BLaER1 treated with 17β-estradiol and CSF1 and Interleukin-3, amounts not matched to agents 10 nM and 100 nM (cell line): ENCODE measurements at regions not wholly inside any gene's neighbourhood (a gene's known extent, or its start where the extent isn't known, plus 50 kb on each side); places are given as distances from the start of the nearest gene placed in this dataset.

ENCODE experiments used
- H3K27ac ChIP-seq, 11 experiments: shearing (Covaris generic); formaldehyde crosslinking; 2 replicates each; pipeline ENCODE4 v1.8.1; 2022
- H3K27me3 ChIP-seq, 11 experiments: shearing (Covaris generic); formaldehyde crosslinking; 2 replicates each; pipeline ENCODE4 v1.8.1; 2022
- H3K36me3 ChIP-seq, 11 experiments: shearing (Covaris generic); formaldehyde crosslinking; 2 replicates each; pipeline ENCODE4 v1.8.1; 2022
- H3K4me1 ChIP-seq, 10 experiments: shearing (Covaris generic); formaldehyde crosslinking; 2 replicates each; pipeline ENCODE4 v1.8.1; 2022
- H3K4me2 ChIP-seq, 11 experiments: shearing (Covaris generic); formaldehyde crosslinking; 2 replicates each; pipeline ENCODE4 v1.8.1; 2022
- H3K4me3 ChIP-seq, 10 experiments: shearing (Covaris generic); formaldehyde crosslinking; 2 replicates each; pipeline ENCODE4 v1.8.1; 2022
- H3K9ac ChIP-seq, 11 experiments: shearing (Covaris generic); formaldehyde crosslinking; 2 replicates each; pipeline ENCODE4 v1.8.1; 2022
- H3K9me3 ChIP-seq, 11 experiments: shearing (Covaris generic); formaldehyde crosslinking; replicated peaks in 1 of 11; 2 replicates each; pipeline ENCODE4 v1.8.1; 2022
- H4K20me1 ChIP-seq, 11 experiments: shearing (Covaris generic); formaldehyde crosslinking; 2 replicates each; pipeline ENCODE4 v1.8.1; 2022
- Cebpa-rat ChIP-seq, 11 experiments: shearing (Covaris generic); IDR thresholded peaks; 2 replicates each; pipeline ENCODE4 v1.8.1; 2022

DNA sequence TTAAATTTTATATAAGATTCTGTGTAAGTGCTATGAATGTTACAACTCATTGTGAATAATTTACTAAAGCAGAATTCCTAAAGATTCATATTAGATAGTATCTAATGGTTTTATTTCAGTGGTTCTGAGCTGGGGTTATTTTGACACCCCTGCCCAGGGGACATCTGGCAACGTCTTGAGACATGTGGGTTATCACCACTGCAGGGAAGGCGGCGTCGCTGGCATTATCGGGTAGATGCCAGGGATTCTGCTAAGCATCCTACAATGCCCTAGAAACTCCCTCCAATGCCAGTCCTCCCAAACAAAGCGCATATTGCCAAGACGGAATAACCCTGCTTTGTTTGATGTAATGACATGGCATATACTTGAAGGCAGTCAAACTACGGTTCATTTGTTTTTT lies 372.3 kb upstream of the ZFHX3 start:
- H3K27ac ChIP-seq, result no peak overlapping the region
- no peaks in the 10 kb centered on the region for H3K4me1 ChIP-seq
- no peak overlapping the region for H3K4me3 ChIP-seq
- no peak overlapping the region for H3K9ac ChIP-seq
- no peaks in the 10 kb centered on the region for H3K27me3 ChIP-seq
- no peaks in the 10 kb centered on the region for H3K9me3 ChIP-seq
- H3K36me3 ChIP-seq, result no peaks in the 10 kb centered on the region
- H4K20me1 ChIP-seq, result no peaks in the 10 kb centered on the region
- H3K4me2 ChIP-seq, result no peak overlapping the region
- TF ChIP-seq Cebpa-rat (IDR thresholded peaks at IDR 0.05), result no peak

DNA sequence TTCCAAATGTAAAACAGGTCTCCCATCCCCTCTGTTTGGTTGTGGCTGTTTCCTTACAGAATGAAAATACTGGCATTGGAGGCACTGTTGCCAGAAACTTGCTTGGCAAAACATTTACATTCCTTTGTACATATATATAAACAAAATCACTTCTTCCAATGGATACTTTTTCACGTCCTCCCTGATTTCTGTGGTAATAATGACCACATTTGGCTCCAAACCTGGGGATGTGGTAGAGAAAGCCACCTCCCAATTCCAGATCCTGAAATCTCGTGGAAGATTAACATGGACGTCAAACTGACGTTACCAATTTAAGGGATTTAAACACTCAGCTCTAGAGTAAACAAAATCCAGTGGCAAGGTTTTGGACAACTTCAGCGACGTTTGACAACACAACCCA lies 370.8 kb upstream of the ZFHX3 start:
- H3K27ac ChIP-seq, result no peak overlapping the region
- no peak overlapping the region for H3K4me3 ChIP-seq
- no peaks in the 10 kb centered on the region for H3K4me1 ChIP-seq
- no peaks in the 10 kb centered on the region for H3K36me3 ChIP-seq
- H3K9ac ChIP-seq, result no peak overlapping the region
- H3K9me3 ChIP-seq, result no peaks in the 10 kb centered on the region
- TF ChIP-seq Cebpa-rat (IDR thresholded peaks at IDR 0.05), result no peak
- H3K4me2 ChIP-seq, result no peak overlapping the region
- H4K20me1 ChIP-seq, result no peaks in the 10 kb centered on the region
- H3K27me3 ChIP-seq, result no peaks in the 10 kb centered on the region

DNA sequence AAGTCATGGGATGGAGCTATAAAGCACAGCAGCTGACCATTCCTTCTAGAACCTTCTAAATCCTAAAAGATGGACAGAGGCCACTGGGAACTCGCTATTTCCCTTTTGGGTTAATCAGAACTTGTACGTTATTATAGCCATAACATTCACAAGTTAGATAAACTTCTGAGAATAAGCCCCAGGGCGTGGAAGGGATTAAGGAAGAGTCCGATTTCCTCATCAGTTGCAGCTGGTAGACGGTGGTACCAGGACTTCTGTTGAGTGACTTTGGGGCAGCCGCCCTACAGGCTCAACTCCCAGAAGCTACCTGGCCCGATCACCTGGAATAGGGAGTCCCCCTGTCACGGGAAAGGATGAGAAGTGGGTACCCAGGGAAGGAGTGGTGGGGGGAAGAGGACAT lies 370.1 kb upstream of the ZFHX3 start:
- Histone ChIP-seq H3K9me3 (no peaks in the 10 kb centered on the region), H4K20me1 (no peaks in the 10 kb centered on the region), H3K9ac (no peak overlapping the region), H3K27ac (no peak overlapping the region), H3K27me3 (no peaks in the 10 kb centered on the region), H3K36me3 (no peaks in the 10 kb centered on the region), H3K4me3 (no peak overlapping the region), H3K4me1 (no peaks in the 10 kb centered on the region), H3K4me2 (no peak overlapping the region)
- TF ChIP-seq Cebpa-rat (IDR thresholded peaks at IDR 0.05), result no peak

DNA sequence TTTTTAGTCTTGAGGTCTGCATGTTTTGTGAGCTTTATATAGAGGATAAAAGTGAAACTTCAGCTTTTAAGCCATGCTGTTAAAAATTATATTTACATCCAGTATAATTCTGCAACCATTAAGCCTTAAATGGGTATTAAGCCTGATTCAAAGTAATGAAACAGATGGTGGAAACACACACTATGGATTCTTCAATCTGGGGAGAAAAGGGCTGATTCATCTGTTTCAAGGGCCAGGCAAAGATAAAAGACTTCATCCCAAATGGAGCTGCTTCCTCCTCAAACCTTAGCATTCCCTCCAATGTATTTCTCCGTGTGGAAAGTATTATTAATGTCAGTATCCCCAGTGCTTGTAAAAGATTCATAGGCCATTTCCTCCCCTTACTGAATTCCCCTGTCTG lies 367.4 kb upstream of the ZFHX3 start:
- no peak overlapping the region for H3K27ac ChIP-seq
- TF ChIP-seq Cebpa-rat (IDR thresholded peaks at IDR 0.05), result no peak
- H3K27me3 ChIP-seq, result no peaks in the 10 kb centered on the region
- H3K4me2 ChIP-seq, result no peak overlapping the region
- no peak overlapping the region for H3K4me3 ChIP-seq
- no peaks in the 10 kb centered on the region for H4K20me1 ChIP-seq
- H3K4me1 ChIP-seq, result no peaks in the 10 kb centered on the region
- H3K9ac ChIP-seq, result no peak overlapping the region
- no peaks in the 10 kb centered on the region for H3K9me3 ChIP-seq
- H3K36me3 ChIP-seq, result no peaks in the 10 kb centered on the region

DNA sequence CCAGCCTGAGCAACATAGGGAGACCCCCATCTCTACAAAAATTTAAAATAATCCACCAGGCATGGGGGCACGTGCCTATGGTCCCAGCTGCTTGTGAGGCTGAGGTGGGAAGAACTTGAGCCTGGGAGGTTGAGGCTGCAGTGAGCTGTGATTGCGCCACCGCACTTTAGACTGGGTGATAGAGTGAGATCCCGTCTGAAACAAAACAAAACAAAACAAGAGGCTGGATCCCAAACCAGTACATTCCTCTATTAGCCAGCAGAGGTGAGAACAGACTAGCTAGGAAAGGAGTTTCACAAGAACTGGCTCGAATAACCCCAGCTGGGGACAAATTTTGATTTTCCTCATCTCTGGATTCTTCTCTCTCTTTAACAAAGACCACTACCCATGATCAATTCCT lies 366.7 kb upstream of the ZFHX3 start:
- no peak overlapping the region for H3K27ac ChIP-seq
- 0 out of 22 replicates have a peak, but pooled peaks of 1 of the 11 experiments have one; percentile 18 for TF ChIP-seq Cebpa-rat (IDR thresholded peaks at IDR 0.05)
- no peak overlapping the region for H3K4me2 ChIP-seq
- H4K20me1 ChIP-seq, result no peaks in the 10 kb centered on the region
- H3K4me3 ChIP-seq, result no peak overlapping the region
- H3K36me3 ChIP-seq, result no peaks in the 10 kb centered on the region
- no peak overlapping the region for H3K9ac ChIP-seq
- no peaks in the 10 kb centered on the region for H3K9me3 ChIP-seq
- H3K27me3 ChIP-seq, result no peaks in the 10 kb centered on the region
- H3K4me1 ChIP-seq, result no peaks in the 10 kb centered on the region

DNA sequence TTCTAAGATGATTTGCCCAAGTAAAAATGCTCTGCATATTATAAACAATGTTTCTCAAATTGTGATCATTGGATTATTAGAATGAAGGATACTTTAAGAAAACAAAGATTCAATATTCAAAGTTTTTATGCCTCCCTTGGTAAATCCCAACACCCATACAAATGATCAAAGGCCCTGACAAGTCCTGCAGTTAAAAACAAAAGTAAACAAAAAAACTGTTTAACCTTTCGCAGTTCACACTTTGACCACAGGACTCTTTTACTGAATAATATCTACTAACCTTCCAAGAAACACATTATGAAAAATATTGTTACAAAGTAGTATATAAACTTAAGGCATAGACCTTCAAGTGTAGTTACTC lies 365.9 kb upstream of the ZFHX3 start:
- Histone ChIP-seq H3K27ac (no peak overlapping the region), H3K4me3 (no peak overlapping the region), H3K4me1 (no peaks in the 10 kb centered on the region), H4K20me1 (no peaks in the 10 kb centered on the region), H3K36me3 (no peaks in the 10 kb centered on the region), H3K9me3 (no peaks in the 10 kb centered on the region), H3K4me2 (no peak overlapping the region), H3K9ac (no peak overlapping the region), H3K27me3 (no peaks in the 10 kb centered on the region)
- TF ChIP-seq Cebpa-rat (IDR thresholded peaks at IDR 0.05), result no peak

DNA sequence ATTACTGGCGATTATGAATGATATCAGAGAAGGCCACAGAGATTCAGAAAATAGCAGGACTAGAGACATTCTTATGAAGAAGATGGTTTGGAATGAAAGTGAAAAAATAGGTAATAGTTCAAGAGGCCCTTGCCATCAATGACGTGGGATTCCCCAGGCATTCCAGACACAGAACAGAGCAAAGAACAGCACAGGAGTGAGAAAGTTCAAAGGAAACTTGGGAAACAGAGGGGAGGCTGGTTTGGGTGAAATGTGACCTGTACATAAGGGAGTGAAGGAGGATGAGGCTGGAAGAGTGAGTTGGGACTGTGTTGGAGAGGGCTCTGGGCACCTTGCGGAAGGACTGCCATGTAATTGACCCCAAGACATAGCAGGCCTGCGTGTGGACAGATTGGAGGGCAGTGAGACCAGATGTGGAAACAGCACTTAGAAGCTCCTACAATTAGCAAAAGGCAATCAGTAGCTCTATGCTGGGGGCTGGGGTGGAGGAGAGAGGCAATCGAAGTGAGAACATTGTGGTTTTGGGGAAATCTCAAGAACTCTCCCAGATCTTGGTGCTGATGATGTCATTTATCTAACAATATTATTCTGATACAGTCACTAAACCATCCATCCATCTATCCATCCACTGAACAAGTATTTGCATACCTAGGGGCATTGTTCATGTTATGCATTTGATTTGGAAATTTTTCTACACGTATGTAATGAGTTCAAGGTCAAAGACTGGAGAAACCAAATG lies 365.3 kb upstream of the ZFHX3 start:
- H3K36me3 ChIP-seq, result no peaks in the 10 kb centered on the region
- H4K20me1 ChIP-seq, result no peaks in the 10 kb centered on the region
- TF ChIP-seq Cebpa-rat (IDR thresholded peaks at IDR 0.05), result no peak
- H3K4me1 ChIP-seq, result no peaks in the 10 kb centered on the region
- H3K9me3 ChIP-seq, result no peaks in the 10 kb centered on the region
- no peak overlapping the region for H3K4me3 ChIP-seq
- H3K27me3 ChIP-seq, result no peaks in the 10 kb centered on the region
- H3K27ac ChIP-seq, result no peak overlapping the region
- H3K9ac ChIP-seq, result no peak overlapping the region
- no peak overlapping the region for H3K4me2 ChIP-seq

DNA sequence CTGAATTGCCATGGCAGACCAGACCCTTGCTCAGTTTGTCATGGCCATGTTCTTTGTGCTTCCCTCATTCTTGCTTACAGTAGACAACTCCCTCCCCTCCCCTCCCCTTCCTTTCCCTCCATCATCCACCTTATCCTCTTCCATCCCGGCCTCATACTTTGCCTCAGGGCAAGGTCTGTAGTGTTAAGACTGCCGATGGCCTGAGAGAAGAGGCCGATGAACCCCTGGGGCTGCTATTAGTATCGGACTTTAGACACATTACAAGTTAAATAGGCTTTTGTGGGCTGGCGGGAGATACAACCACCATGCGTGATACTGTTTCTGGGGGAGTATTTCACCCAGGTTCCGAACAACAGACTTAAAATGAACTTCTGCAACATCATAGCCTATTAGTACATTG lies 364.5 kb upstream of the ZFHX3 start:
- Histone ChIP-seq H3K9ac (no peak overlapping the region), H3K9me3 (no peaks in the 10 kb centered on the region), H3K27me3 (no peaks in the 10 kb centered on the region), H3K36me3 (no peaks in the 10 kb centered on the region), H3K27ac (no peak overlapping the region), H4K20me1 (no peaks in the 10 kb centered on the region), H3K4me1 (no peaks in the 10 kb centered on the region), H3K4me3 (no peak overlapping the region), H3K4me2 (no peak overlapping the region)
- no peak for TF ChIP-seq Cebpa-rat (IDR thresholded peaks at IDR 0.05)

DNA sequence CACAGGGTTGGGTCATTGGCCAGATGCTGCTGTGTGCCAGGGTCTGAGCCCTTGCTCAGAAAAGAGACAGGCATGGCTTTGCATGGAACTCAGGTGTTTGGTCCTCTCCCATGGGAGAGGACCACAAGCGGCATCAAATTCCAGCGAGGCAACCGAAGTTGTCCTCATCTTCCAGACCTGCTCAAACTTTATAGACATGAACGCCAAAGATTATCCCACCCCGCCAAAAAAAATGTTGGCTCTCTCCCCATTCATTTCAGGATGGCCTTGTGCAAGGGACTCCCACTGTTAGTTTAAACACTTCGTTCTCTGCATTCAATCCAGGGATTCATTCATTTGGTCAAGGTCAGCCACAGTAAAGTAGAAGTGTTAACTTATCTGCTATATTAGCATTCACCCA lies 360.8 kb upstream of the ZFHX3 start:
- no peaks in the 10 kb centered on the region for H3K4me1 ChIP-seq
- H3K36me3 ChIP-seq, result no peaks in the 10 kb centered on the region
- H3K4me3 ChIP-seq, result no peak overlapping the region
- no peak overlapping the region for H3K9ac ChIP-seq
- H3K9me3 ChIP-seq, result no peaks in the 10 kb centered on the region
- no peak overlapping the region for H3K4me2 ChIP-seq
- H3K27ac ChIP-seq, result no peak overlapping the region
- no peak for TF ChIP-seq Cebpa-rat (IDR thresholded peaks at IDR 0.05)
- H3K27me3 ChIP-seq, result no peaks in the 10 kb centered on the region
- no peaks in the 10 kb centered on the region for H4K20me1 ChIP-seq

DNA sequence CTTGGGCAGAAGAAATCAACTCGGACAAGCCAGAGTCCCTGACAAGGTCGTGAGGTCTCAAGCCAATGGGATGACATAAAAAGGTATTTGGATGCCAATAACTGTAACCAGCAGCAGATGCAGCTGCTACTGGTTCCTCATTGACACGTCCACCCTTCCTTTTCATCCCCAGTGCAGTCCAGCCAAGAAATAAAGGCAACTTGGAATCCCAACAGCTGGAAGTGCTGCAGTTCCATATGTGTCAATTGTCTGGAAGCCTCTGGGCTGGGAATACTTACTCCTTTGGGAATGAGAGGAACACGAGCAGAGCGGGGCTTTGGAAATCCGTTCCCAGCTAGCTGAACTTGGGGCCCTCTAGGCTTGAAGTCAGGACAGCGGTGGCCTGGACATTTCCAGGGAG lies 360.4 kb upstream of the ZFHX3 start:
- Histone ChIP-seq H3K27me3 (no peaks in the 10 kb centered on the region), H3K36me3 (no peaks in the 10 kb centered on the region), H4K20me1 (no peaks in the 10 kb centered on the region), H3K9ac (no peak overlapping the region), H3K4me1 (no peaks in the 10 kb centered on the region), H3K4me3 (no peak overlapping the region), H3K4me2 (no peak overlapping the region), H3K27ac (no peak overlapping the region), H3K9me3 (no peaks in the 10 kb centered on the region)
- TF ChIP-seq Cebpa-rat (IDR thresholded peaks at IDR 0.05), result no peak
